ENCODE measurements at regions not wholly inside any gene's neighbourhood (a gene's known extent, or its start where the extent isn't known, plus 50 kb on each side); places are given as distances from the start of the nearest gene placed in this dataset.

- TF ChIP-seq CTCF (IDR thresholded peaks at IDR 0.05 in 2 of 3, conservative IDR thresholded peaks at IDR 0.05 in 1 of 3; ENCODE audit: borderline replicate concordance in 1 of 3, insufficient read depth in 1 of 3, low read depth in 2 of 3, low read length in 2 of 3) (no peak), JUND (IDR thresholded peaks at IDR 0.05) (no peak)
These were observed 1137.7 kb upstream of the TENM3 start (continued) for GRCh38 chr4:181105487-181105886.

GRCh38 chr4:181106398-181106797 lies 1136.8 kb upstream of the TENM3 start:
- H3K79me2 ChIP-seq (ENCODE audit: insufficient read depth, low read length) = no peaks in the 10 kb centered on the region
- ChIA-PET CTCF (no interaction called here), POLR2A (no interaction called here), RAD21 (ENCODE audit: low non-redundant PET in 1 of 2, low total read pairs in 2 of 2, uncharacterized antibody in 2 of 2, unreplicated experiment in 2 of 2) (no interaction called here)
- no peaks in the 10 kb centered on the region for H4K20me1 ChIP-seq (ENCODE audit: insufficient read depth)
- H3K36me3 ChIP-seq (ENCODE audit: control insufficient read depth in 1 of 2, insufficient read depth in 2 of 2, low read length in 2 of 2) = no peaks in the 10 kb centered on the region
- no peak overlapping the region for H3K27ac ChIP-seq (ENCODE audit: low read depth, low read length)
- no peak overlapping the region for H3K4me2 ChIP-seq (ENCODE audit: low read length)
- H3K9me2 ChIP-seq (ENCODE audit: insufficient read depth) = no peaks in the 10 kb centered on the region
- no peaks in the 10 kb centered on the region for H3K4me1 ChIP-seq (ENCODE audit: control insufficient read depth in 1 of 2, insufficient read depth in 2 of 2, low read length in 2 of 2)
- BruUV-seq (replicated peaks) = no TSS peak
- no peaks in the 10 kb centered on the region for H3K9me3 ChIP-seq (ENCODE audit: control insufficient read depth in 1 of 2, insufficient read depth in 1 of 2, low read depth in 1 of 2, low read length in 2 of 2)
- H3K9ac ChIP-seq (ENCODE audit: low read length) = no peak overlapping the region
- DNase-seq (ENCODE audit: low read depth, low spot score) (no peak), ATAC-seq (no peak)
- no peaks in the 10 kb centered on the region for H3K27me3 ChIP-seq (ENCODE audit: insufficient read depth, low read length)
- H2AFZ ChIP-seq (ENCODE audit: low read depth, low read length, poor library complexity, severe bottlenecking) = no peak overlapping the region
- TF ChIP-seq JUND (IDR thresholded peaks at IDR 0.05) = no peak
- TF ChIP-seq POLR2A (IDR thresholded peaks at IDR 0.05; ENCODE audit: borderline replicate concordance, extremely low read depth, insufficient read depth, insufficient read length) = no peak
- no peak for TF ChIP-seq TCF7L2 (IDR thresholded peaks at IDR 0.05; ENCODE audit: borderline replicate concordance, extremely low read depth, insufficient read depth, insufficient read length)
- TF ChIP-seq YY1 (IDR thresholded peaks at IDR 0.05; ENCODE audit: extremely low read depth, insufficient replicate concordance, low read depth, low read length) = no peak
- no peak for TF ChIP-seq EZH2 (IDR thresholded peaks at IDR 0.05)
- no peak for TF ChIP-seq SRF (IDR thresholded peaks at IDR 0.05; ENCODE audit: low read depth)
- TF ChIP-seq ZBTB33 (IDR thresholded peaks at IDR 0.05; ENCODE audit: extremely low read depth, insufficient replicate concordance, low read length) = no peak
- TF ChIP-seq RAD21 (IDR thresholded peaks at IDR 0.05; ENCODE audit: low read depth) = no peak
- TF ChIP-seq ZNF274 (IDR thresholded peaks at IDR 0.05; ENCODE audit: low read depth, low read length) = no peak
- no peak for TF ChIP-seq FOSL1 (IDR thresholded peaks at IDR 0.05; ENCODE audit: low read depth)
- TF ChIP-seq CTCF (IDR thresholded peaks at IDR 0.05 in 2 of 3, conservative IDR thresholded peaks at IDR 0.05 in 1 of 3; ENCODE audit: borderline replicate concordance in 1 of 3, insufficient read depth in 1 of 3, low read depth in 2 of 3, low read length in 2 of 3) = no peak
- TF ChIP-seq ATF3 (IDR thresholded peaks at IDR 0.05) = no peak
- no peak for TF ChIP-seq MAX (IDR thresholded peaks at IDR 0.05)
- TF ChIP-seq SIN3A (IDR thresholded peaks at IDR 0.05; ENCODE audit: low read depth) = no peak
- no peak for TF ChIP-seq SP1 (IDR thresholded peaks at IDR 0.05; ENCODE audit: low read depth)
- TF ChIP-seq ZFX (IDR thresholded peaks at IDR 0.05) = no peak
- TF ChIP-seq EZH2phosphoT487 (IDR thresholded peaks at IDR 0.05; ENCODE audit: borderline replicate concordance) = no peak
- TF ChIP-seq CBX3 (IDR thresholded peaks at IDR 0.05; ENCODE audit: low read depth) = no peak
- TF ChIP-seq ELF1 (IDR thresholded peaks at IDR 0.05; ENCODE audit: borderline replicate concordance, low read depth) = no peak
- intact Hi-C loops (cut with micrococcal nuclease) = no loop called here
- H3K4me3 ChIP-seq (replicated peaks in 1 of 2; ENCODE audit: low read depth in 1 of 2, low read length in 2 of 2) = no peak overlapping the region

All from HCT116 (cell line).